Neural cell (in vitro differentiated cells): ENCODE measurements at regions not wholly inside any gene's neighbourhood (a gene's known extent, or its start where the extent isn't known, plus 50 kb on each side); places are given as distances from the start of the nearest gene placed in this dataset.

Experiments used
- H2AFZ ChIP-seq: fragments of 200-600, 300-800 bp; sonication (generic), shearing (Covaris generic); 2 replicates; pipeline ENCODE4 v1.6.0; 2014; ENCODE audit warnings: low read depth, mild to moderate bottlenecking, antibody characterized with exemption, low read length, moderate library complexity
- H3F3A ChIP-seq: fragments of 200-600 bp; shearing (Covaris generic); 2 replicates; pipeline ENCODE4 v1.6.1; 2016; ENCODE audit warnings: mild to moderate bottlenecking, moderate library complexity, mixed read lengths, antibody characterized with exemption, low read length; ENCODE audit not compliant: insufficient read depth, poor library complexity, severe bottlenecking
- H3K27ac ChIP-seq: fragments of 200-600, 300-800 bp; sonication (generic), shearing (Covaris generic); 2 replicates; pipeline ENCODE4 v1.5.1; 2014; ENCODE audit warnings: mild to moderate bottlenecking, low read length, moderate library complexity
- H3K27me3 ChIP-seq: fragments of 300-800, 200-600 bp; sonication (generic), shearing (Covaris generic); 2 replicates; pipeline ENCODE4 v1.6.0; 2014; ENCODE audit warnings: mild to moderate bottlenecking, low read depth, low read length, moderate library complexity; ENCODE audit not compliant: insufficient read depth
- H3K36me3 ChIP-seq: fragments of 300-800, 200-600 bp; sonication (generic), shearing (Covaris generic); 2 replicates; pipeline ENCODE4 v1.5.1; 2014; ENCODE audit warnings: mild to moderate bottlenecking, antibody characterized with exemption, low read length, moderate library complexity; ENCODE audit not compliant: insufficient read depth
- H3K4me2 ChIP-seq: fragments of 300-800, 200-600 bp; sonication (generic), shearing (Covaris generic); 2 replicates; pipeline ENCODE4 v1.6.0; 2014; ENCODE audit warnings: mild to moderate bottlenecking, low read length
- H3K4me3 ChIP-seq: fragments of 300-800, 200-600 bp; sonication (generic), shearing (Covaris generic); 2 replicates; pipeline ENCODE4 v1.5.1; 2014; ENCODE audit warnings: mild to moderate bottlenecking, low read length, moderate library complexity
- H3K79me2 ChIP-seq: fragments of 200-600 bp; shearing (Covaris generic); replicated peaks from 2 replicates; pipeline ENCODE4 v1.6.0; 2014; ENCODE audit warnings: mild to moderate bottlenecking, low read length, moderate library complexity; ENCODE audit not compliant: insufficient read depth
- H3K9ac ChIP-seq: fragments of 300-800, 200-600 bp; sonication (generic), shearing (Covaris generic); 2 replicates; pipeline ENCODE4 v1.6.1; 2016; ENCODE audit warnings: mild to moderate bottlenecking, low read length, mixed read lengths
- H3K9me2 ChIP-seq: fragments of 200-600 bp; shearing (Covaris generic); 2 replicates; pipeline ENCODE4 v1.6.1; 2016; ENCODE audit warnings: mild to moderate bottlenecking, low read length, mixed read lengths; ENCODE audit not compliant: insufficient read depth
- H3K9me3 ChIP-seq: fragments of 200-600, 300-800 bp; sonication (generic), shearing (Covaris generic); 2 replicates; pipeline ENCODE4 v1.6.1; 2016; ENCODE audit warnings: mild to moderate bottlenecking, mixed run types, low read length, moderate library complexity, mixed read lengths
- H4K20me1 ChIP-seq: fragments of 200-600 bp; shearing (Covaris generic); 2 replicates; pipeline ENCODE4 v1.6.1; 2016; ENCODE audit warnings: mild to moderate bottlenecking, mixed run types; ENCODE audit not compliant: insufficient read depth
- CTCF ChIP-seq: fragments of 450-650 bp; IDR thresholded peaks from 2 replicates; pipeline ENCODE4 v1.5.1; 2014; ENCODE audit warnings: antibody characterized with exemption, mild to moderate bottlenecking, moderate library complexity; ENCODE audit not compliant: poor library complexity, severe bottlenecking
- EP300 ChIP-seq: fragments of 450-650 bp; conservative IDR thresholded peaks from 2 replicates; pipeline ENCODE4 v1.6.1; 2014; ENCODE audit warnings: antibody characterized with exemption, mild to moderate bottlenecking, moderate library complexity; ENCODE audit not compliant: poor library complexity, severe bottlenecking
- EZH2 ChIP-seq: fragments of 200-600, 300-800 bp; shearing (Covaris generic), sonication (generic); IDR thresholded peaks from 2 replicates; pipeline ENCODE4 v1.6.1; 2014; ENCODE audit warnings: antibody characterized with exemption, low read length, borderline replicate concordance, mild to moderate bottlenecking; ENCODE audit not compliant: insufficient read depth, poor library complexity, severe bottlenecking
- MXI1 ChIP-seq: fragments of 450-650 bp; conservative IDR thresholded peaks from 2 replicates; pipeline ENCODE4 v1.6.1; 2014; ENCODE audit warnings: antibody characterized with exemption, mild to moderate bottlenecking; ENCODE audit not compliant: poor library complexity, severe bottlenecking
- POLR2AphosphoS5 ChIP-seq: IDR thresholded peaks from 2 replicates; pipeline ENCODE4 v1.6.1; 2012
- RAD21 ChIP-seq: fragments of 450-650 bp; conservative IDR thresholded peaks from 2 replicates; pipeline ENCODE4 v1.6.1; 2014; ENCODE audit warnings: antibody characterized with exemption, mild to moderate bottlenecking, moderate library complexity
- REST ChIP-seq: IDR thresholded peaks from 2 replicates; pipeline ENCODE4 v1.6.1; 2012; ENCODE audit warnings: borderline replicate concordance
- SMC3 ChIP-seq: fragments of 450-650 bp; conservative IDR thresholded peaks from 2 replicates; pipeline ENCODE4 v1.6.1; 2014; ENCODE audit warnings: antibody characterized with exemption, mild to moderate bottlenecking, moderate library complexity; ENCODE audit not compliant: poor library complexity
- TAF1 ChIP-seq: IDR thresholded peaks from 2 replicates; pipeline ENCODE4 v1.6.1; 2012; ENCODE audit warnings: low read depth

- no peak overlapping the region for H3K9ac ChIP-seq
- H3K79me2 ChIP-seq: no peaks in the 10 kb centered on the region
- no peak overlapping the region for H3K4me3 ChIP-seq
- no peaks in the 10 kb centered on the region for H3K9me3 ChIP-seq
- no peak overlapping the region for H2AFZ ChIP-seq
- no peaks in the 10 kb centered on the region for H3K36me3 ChIP-seq
- H3K4me2 ChIP-seq: no peak overlapping the region
- H3K9me2 ChIP-seq: no peaks in the 10 kb centered on the region
- H4K20me1 ChIP-seq: no peaks in the 10 kb centered on the region
- H3K27me3 ChIP-seq: peaks cover 4% of the 10 kb centered on the region
- no peaks in the 10 kb centered on the region for H3F3A ChIP-seq
- no peak overlapping the region for H3K27ac ChIP-seq
- TF ChIP-seq MXI1 (no peak), EZH2 (no peak), REST (no peak), EP300 (no peak), TAF1 (no peak), POLR2AphosphoS5 (no peak), SMC3 (no peak), RAD21 (no peak), CTCF (no peak)
Measured at GRCh38 chr5:81914696-81915095, 57.1 kb upstream of the ATG10 start.

- Histone ChIP-seq H3K36me3 (no peaks in the 10 kb centered on the region), H3K4me2 (no peak overlapping the region), H3K9me3 (no peaks in the 10 kb centered on the region), H3K27ac (no peak overlapping the region), H3K9ac (no peak overlapping the region), H4K20me1 (no peaks in the 10 kb centered on the region), H2AFZ (no peak overlapping the region), H3F3A (no peaks in the 10 kb centered on the region), H3K4me3 (no peak overlapping the region), H3K9me2 (no peaks in the 10 kb centered on the region), H3K79me2 (no peaks in the 10 kb centered on the region), H3K27me3 (peaks cover 2% of the 10 kb centered on the region)
- TF ChIP-seq CTCF: no peak
- no peak for TF ChIP-seq EZH2
Measured at GRCh38 chr5:81912933-81913332, 58.9 kb upstream of the ATG10 start.
